Neural progenitor cell (in vitro differentiated cells): ENCODE measurements at regions not wholly inside any gene's neighbourhood (a gene's known extent, or its start where the extent isn't known, plus 50 kb on each side); places are given as distances from the start of the nearest gene placed in this dataset.

Experiments used
- EZH2phosphoT487 ChIP-seq: fragments of 200-600 bp; sonication (generic); IDR thresholded peaks from 2 replicates; pipeline ENCODE4 v1.6.1; 2017; ENCODE audit warnings: antibody characterized with exemption
- TF ChIP-seq, protein P1 (sequence below): fragments of 200-600 bp; sonication (generic); IDR thresholded peaks from 2 replicates; pipeline ENCODE4 v1.5.1; 2017; ENCODE audit warnings: antibody characterized with exemption, mild to moderate bottlenecking

DNA sequence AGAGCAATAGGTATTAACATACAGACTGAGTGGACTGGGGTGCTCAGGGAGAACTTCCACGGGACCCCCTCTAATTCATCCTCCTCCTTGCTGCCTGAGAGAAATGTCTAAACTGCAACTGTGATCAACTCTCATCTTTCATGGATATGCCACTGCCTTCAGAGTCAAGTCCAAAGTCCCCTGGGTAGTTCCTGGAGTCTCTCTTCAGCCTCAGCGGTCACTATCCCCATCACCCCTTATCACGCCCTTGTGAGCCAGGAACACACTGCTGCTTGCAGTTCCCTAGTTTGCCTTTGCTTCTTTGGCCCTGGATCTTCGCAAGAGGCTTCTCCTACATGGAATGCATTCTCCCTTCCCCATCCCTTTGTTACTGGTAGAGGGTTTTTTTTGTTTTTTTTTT, 58.7 kb upstream of the AUTS2 start:
- TF ChIP-seq, protein P1, sequence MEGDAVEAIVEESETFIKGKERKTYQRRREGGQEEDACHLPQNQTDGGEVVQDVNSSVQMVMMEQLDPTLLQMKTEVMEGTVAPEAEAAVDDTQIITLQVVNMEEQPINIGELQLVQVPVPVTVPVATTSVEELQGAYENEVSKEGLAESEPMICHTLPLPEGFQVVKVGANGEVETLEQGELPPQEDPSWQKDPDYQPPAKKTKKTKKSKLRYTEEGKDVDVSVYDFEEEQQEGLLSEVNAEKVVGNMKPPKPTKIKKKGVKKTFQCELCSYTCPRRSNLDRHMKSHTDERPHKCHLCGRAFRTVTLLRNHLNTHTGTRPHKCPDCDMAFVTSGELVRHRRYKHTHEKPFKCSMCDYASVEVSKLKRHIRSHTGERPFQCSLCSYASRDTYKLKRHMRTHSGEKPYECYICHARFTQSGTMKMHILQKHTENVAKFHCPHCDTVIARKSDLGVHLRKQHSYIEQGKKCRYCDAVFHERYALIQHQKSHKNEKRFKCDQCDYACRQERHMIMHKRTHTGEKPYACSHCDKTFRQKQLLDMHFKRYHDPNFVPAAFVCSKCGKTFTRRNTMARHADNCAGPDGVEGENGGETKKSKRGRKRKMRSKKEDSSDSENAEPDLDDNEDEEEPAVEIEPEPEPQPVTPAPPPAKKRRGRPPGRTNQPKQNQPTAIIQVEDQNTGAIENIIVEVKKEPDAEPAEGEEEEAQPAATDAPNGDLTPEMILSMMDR = no peak
- no peak for TF ChIP-seq EZH2phosphoT487
